SU-DHL-6 (cell line): ENCODE measurements at regions not wholly inside any gene's neighbourhood (a gene's known extent, or its start where the extent isn't known, plus 50 kb on each side); places are given as distances from the start of the nearest gene placed in this dataset.

Experiments
- EZH2phosphoT487 ChIP-seq: fragments of 200-600 bp; sonication (generic), shearing (Covaris generic); conservative IDR thresholded peaks from 2 replicates; pipeline ENCODE4 v1.6.1; 2018; ENCODE audit warnings: mild to moderate bottlenecking, antibody characterized with exemption, low read length, moderate library complexity, mixed read lengths
- TF ChIP-seq, protein P1 (sequence below): fragments of 200-600 bp; sonication (generic); IDR thresholded peaks from one replicate; pipeline ENCODE4 v1.5.1; 2017; ENCODE audit warnings: antibody characterized with exemption, mild to moderate bottlenecking, low read length, moderate library complexity; ENCODE audit not compliant: insufficient read depth, poor library complexity, severe bottlenecking

DNA sequence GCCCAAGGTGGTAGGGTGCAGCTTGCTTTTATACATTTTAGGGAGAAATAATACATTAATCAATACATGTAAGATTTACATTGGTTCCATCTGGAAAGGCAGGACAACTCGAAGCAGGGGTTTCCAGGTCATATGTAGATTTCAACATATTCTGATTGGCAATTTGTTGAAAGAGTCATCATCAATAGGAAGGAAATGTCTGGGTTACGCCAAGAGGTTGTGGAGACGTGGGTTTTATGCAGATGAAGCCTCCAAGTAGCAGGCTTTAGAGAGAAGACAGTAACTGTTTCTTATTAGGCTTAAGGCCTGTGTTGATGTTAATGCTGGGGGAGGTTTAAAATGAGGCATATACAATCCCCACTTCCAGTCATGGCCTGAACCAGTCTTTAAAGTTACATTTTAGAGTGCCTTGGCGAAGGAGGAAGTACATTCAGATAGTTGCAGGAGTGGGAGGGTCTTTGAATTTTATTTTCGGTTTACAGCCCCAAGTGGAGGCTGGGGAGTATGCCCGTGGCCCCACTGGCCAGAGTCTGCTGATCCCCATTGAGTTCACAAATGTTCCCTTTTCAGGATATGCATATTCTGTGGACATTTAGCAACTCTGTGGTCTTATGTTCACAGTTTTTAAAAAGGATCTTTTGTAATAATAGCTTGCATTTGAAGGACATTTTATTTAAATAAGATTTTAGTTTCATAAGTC lies 166.0 kb upstream of the GDF10 start:
- TF ChIP-seq, protein P1, sequence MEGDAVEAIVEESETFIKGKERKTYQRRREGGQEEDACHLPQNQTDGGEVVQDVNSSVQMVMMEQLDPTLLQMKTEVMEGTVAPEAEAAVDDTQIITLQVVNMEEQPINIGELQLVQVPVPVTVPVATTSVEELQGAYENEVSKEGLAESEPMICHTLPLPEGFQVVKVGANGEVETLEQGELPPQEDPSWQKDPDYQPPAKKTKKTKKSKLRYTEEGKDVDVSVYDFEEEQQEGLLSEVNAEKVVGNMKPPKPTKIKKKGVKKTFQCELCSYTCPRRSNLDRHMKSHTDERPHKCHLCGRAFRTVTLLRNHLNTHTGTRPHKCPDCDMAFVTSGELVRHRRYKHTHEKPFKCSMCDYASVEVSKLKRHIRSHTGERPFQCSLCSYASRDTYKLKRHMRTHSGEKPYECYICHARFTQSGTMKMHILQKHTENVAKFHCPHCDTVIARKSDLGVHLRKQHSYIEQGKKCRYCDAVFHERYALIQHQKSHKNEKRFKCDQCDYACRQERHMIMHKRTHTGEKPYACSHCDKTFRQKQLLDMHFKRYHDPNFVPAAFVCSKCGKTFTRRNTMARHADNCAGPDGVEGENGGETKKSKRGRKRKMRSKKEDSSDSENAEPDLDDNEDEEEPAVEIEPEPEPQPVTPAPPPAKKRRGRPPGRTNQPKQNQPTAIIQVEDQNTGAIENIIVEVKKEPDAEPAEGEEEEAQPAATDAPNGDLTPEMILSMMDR, result no peak
- TF ChIP-seq EZH2phosphoT487, result no peak
